Gastroesophageal sphincter (tissue), 3 donors: ENCODE measurements at regions not wholly inside any gene's neighbourhood (a gene's known extent, or its start where the extent isn't known, plus 50 kb on each side); places are given as distances from the start of the nearest gene placed in this dataset.

Experiments used
- CTCF ChIP-seq, 4 experiments: fragments of 200-600 bp in 2 of 4; fragments of 450-650 bp in 2 of 4; sonication (generic) in 1 of 4; IDR thresholded peaks; one replicate each; pipeline ENCODE4 v1.5.1; 2017 to 2019; ENCODE audit warnings: antibody characterized with exemption in 4 of 4, mild to moderate bottlenecking in 2 of 4, moderate library complexity in 2 of 4
- EP300 ChIP-seq: sonication (generic); formaldehyde crosslinking; IDR thresholded peaks from one replicate; pipeline ENCODE4 v1.6.1; 2017; ENCODE audit warnings: antibody characterized with exemption, mild to moderate bottlenecking
- POLR2A ChIP-seq, 2 donors: fragments of 450-650 bp; IDR thresholded peaks; one replicate each; pipeline ENCODE4 v1.6.1; 2017; ENCODE audit warnings: antibody characterized with exemption in 2 of 2, mild to moderate bottlenecking in 2 of 2, moderate library complexity in 1 of 2
- POLR2AphosphoS5 ChIP-seq: sonication (generic); formaldehyde crosslinking; IDR thresholded peaks from one replicate; pipeline ENCODE4 v1.6.1; 2017; ENCODE audit warnings: antibody characterized with exemption

GRCh38 chr2:235264512-235264911 is 229.3 kb upstream of the AGAP1 start:
- TF ChIP-seq CTCF (IDR thresholded peaks at IDR 0.05) (no peak), POLR2A (IDR thresholded peaks at IDR 0.05) (no peak), POLR2AphosphoS5 (no peak), EP300 (no peak)
